A549 (cell line): ENCODE measurements at regions not wholly inside any gene's neighbourhood (a gene's known extent, or its start where the extent isn't known, plus 50 kb on each side); places are given as distances from the start of the nearest gene placed in this dataset.

Experiments
- ATAC-seq, 2 experiments: fragments of 200-7000 bp in 1 of 2; fragments of >200 bp in 1 of 2; cut with Nextera tagmentation in 1 of 2; cut with Tn5 transposase in 1 of 2; 3 replicates each; pipeline versions ENCODE4 v1.8.0 to v1.9.1; 2018 to 2020; ENCODE audit warnings: mild to moderate bottlenecking in 1 of 2, moderate library complexity in 1 of 2
- CTCF ChIA-PET: fragments of 300-600 bp; sonication (Branson Sonifier 250); formaldehyde crosslinking; extraction: SDS; loops from one replicate; lab custom pipeline; 2021; ENCODE audit warnings: antibody characterized with exemption, inconsistent platforms; lab: Yijun Ruan, JAX
- POLR2A ChIA-PET: fragments of 350-600 bp; formaldehyde crosslinking; extraction: SDS; loops from one replicate; lab custom pipeline; 2021; ENCODE audit warnings: antibody characterized with exemption, inconsistent platforms; lab: Yijun Ruan, JAX
- DNase-seq, 2 experiments: peaks; one replicate each; pipeline versions ENCODE4 v3.0.0 to v3.0.0-alpha.2; 2011 to 2016; ENCODE audit warnings: low read depth in 1 of 2, low spot score in 1 of 2
- FAIRE-seq: peaks from 2 replicates; lab custom pipeline; 2011; peaks lifted over from hg19 to GRCh38; lab: Jason Lieb, UNC
- H3K27ac ChIP-seq, 2 experiments: fragments of >200 bp; sonication (Bioruptor Twin); formaldehyde crosslinking; 3 replicates each; pipeline ENCODE4 v1.5.1; 2016 to 2017
- H3K4me1 ChIP-seq: fragments of >200 bp; sonication (Bioruptor Twin); formaldehyde crosslinking; 3 replicates; pipeline ENCODE4 v1.6.1; 2016
- H3K4me2 ChIP-seq: fragments of >200 bp; sonication (Bioruptor Twin); formaldehyde crosslinking; 3 replicates; pipeline ENCODE4 v1.6.1; 2016
- H3K4me3 ChIP-seq: fragments of >200 bp; sonication (Bioruptor Twin); formaldehyde crosslinking; 3 replicates; pipeline ENCODE4 v1.5.1; 2016
- H3K9me3 ChIP-seq: fragments of >200 bp; sonication (Bioruptor Twin); formaldehyde crosslinking; 3 replicates; pipeline ENCODE4 v1.6.1; 2016
- BCL3 ChIP-seq: fragments of >200 bp; sonication (Bioruptor Twin); formaldehyde crosslinking; IDR thresholded peaks from 3 replicates; pipeline ENCODE4 v1.6.1; 2016
- CBX2 ChIP-seq: fragments of 200-600 bp; sonication (generic); IDR thresholded peaks from 2 replicates; pipeline ENCODE4 v1.6.1; 2016; ENCODE audit warnings: low read depth, mild to moderate bottlenecking, borderline replicate concordance
- CBX8 ChIP-seq: fragments of 200-600 bp; sonication (generic); IDR thresholded peaks from 2 replicates; pipeline ENCODE4 v1.6.1; 2016
- E2F6 ChIP-seq: IDR thresholded peaks from 2 replicates; pipeline ENCODE4 v1.6.1; 2012; ENCODE audit warnings: low read depth, borderline replicate concordance
- EHMT2 ChIP-seq: fragments of 200-600 bp; sonication (generic); IDR thresholded peaks from 2 replicates; pipeline ENCODE4 v1.6.1; 2016; ENCODE audit warnings: antibody characterized with exemption, low read depth, mild to moderate bottlenecking, moderate library complexity
- ELK1 ChIP-seq: fragments of 150-350 bp; IDR thresholded peaks from 2 replicates; pipeline ENCODE4 v1.6.1; 2014; ENCODE audit warnings: low read depth, mild to moderate bottlenecking, low read length
- EP300 ChIP-seq, 2 experiments: fragments of >200 bp; sonication (Bioruptor Twin); formaldehyde crosslinking; IDR thresholded peaks; 2 replicates in 1 of 2; 3 replicates in 1 of 2; pipeline ENCODE4 v1.6.1; 2016 to 2017
- ESRRA ChIP-seq: fragments of 150-350 bp; IDR thresholded peaks from 2 replicates; pipeline ENCODE4 v1.6.1; 2014; ENCODE audit warnings: mild to moderate bottlenecking, low read length, borderline replicate concordance
- FOSL2 ChIP-seq, 2 experiments: fragments of 450-650 bp in 1 of 2; fragments of >200 bp in 1 of 2; sonication (Bioruptor Twin) in 1 of 2; formaldehyde crosslinking; IDR thresholded peaks; 2 replicates each; pipeline versions ENCODE4 v1.5.0 to v1.6.1; 2016 to 2020; ENCODE audit warnings: mild to moderate bottlenecking in 1 of 2, moderate library complexity in 1 of 2
- GATA3 ChIP-seq: IDR thresholded peaks from 2 replicates; pipeline ENCODE4 v1.6.1; 2012; ENCODE audit warnings: borderline replicate concordance
- HDAC2 ChIP-seq: fragments of 200-600 bp; sonication (generic); IDR thresholded peaks from 2 replicates; pipeline ENCODE4 v1.6.1; 2016
- HES2 ChIP-seq: fragments of >200 bp; sonication (Bioruptor Twin); formaldehyde crosslinking; IDR thresholded peaks from 2 replicates; pipeline ENCODE4 v1.6.1; 2016
- HEYL ChIP-seq: fragments of 250-450 bp; sonication (Bioruptor Pico); IDR thresholded peaks from 2 replicates; pipeline ENCODE4 v1.8.0; 2021; ENCODE audit warnings: mild to moderate bottlenecking, moderate library complexity
- HOXA7 ChIP-seq: fragments of 250-450 bp; sonication (Bioruptor Pico); IDR thresholded peaks from 2 replicates; pipeline ENCODE4 v1.5.0; 2020; ENCODE audit warnings: mild to moderate bottlenecking, moderate library complexity
- HOXB5 ChIP-seq: fragments of 250-450 bp; sonication (Bioruptor Pico); IDR thresholded peaks from 2 replicates; pipeline ENCODE4 v1.5.0; 2020; ENCODE audit warnings: mild to moderate bottlenecking, moderate library complexity
- JUN ChIP-seq, 2 experiments: fragments of >200 bp; sonication (Bioruptor Twin); formaldehyde crosslinking; IDR thresholded peaks; 2 replicates in 1 of 2; 3 replicates in 1 of 2; pipeline ENCODE4 v1.6.1; 2016 to 2017
- JUNB ChIP-seq: fragments of >200 bp; sonication (Bioruptor Twin); formaldehyde crosslinking; IDR thresholded peaks from 2 replicates; pipeline ENCODE4 v1.6.1; 2016
- KDM5A ChIP-seq: fragments of 200-600 bp; sonication (generic); IDR thresholded peaks from 2 replicates; pipeline ENCODE4 v1.6.1; 2016; ENCODE audit warnings: antibody characterized with exemption, mild to moderate bottlenecking
- MAZ ChIP-seq: fragments of 150-350 bp; IDR thresholded peaks from 2 replicates; pipeline ENCODE4 v1.6.1; 2014; ENCODE audit warnings: antibody characterized with exemption, low read depth, low read length, borderline replicate concordance
- MYC ChIP-seq: IDR thresholded peaks from 2 replicates; pipeline ENCODE4 v1.6.1; 2012; ENCODE audit warnings: mild to moderate bottlenecking, inconsistent platforms, low read length, improper control_type of control experiment, borderline replicate concordance
- NFE2L2 ChIP-seq: fragments of 150-350 bp; conservative IDR thresholded peaks from 2 replicates; pipeline ENCODE4 v1.6.1; 2014; ENCODE audit warnings: low read length
- NR3C1 ChIP-seq: fragments of >200 bp; sonication (Bioruptor Twin); formaldehyde crosslinking; IDR thresholded peaks from 3 replicates; pipeline ENCODE4 v1.6.1; 2017
- POLR2AphosphoS2 ChIP-seq: conservative IDR thresholded peaks from 2 replicates; pipeline ENCODE4 v1.6.1; 2012; ENCODE audit warnings: low read length, improper control_type of control experiment, inconsistent platforms
- REST ChIP-seq: fragments of 200-600 bp; sonication (generic); IDR thresholded peaks from 2 replicates; pipeline ENCODE4 v1.6.1; 2016; ENCODE audit warnings: antibody characterized with exemption, mild to moderate bottlenecking, moderate library complexity
- ZC3H11A ChIP-seq: fragments of 450-650 bp; IDR thresholded peaks from 2 replicates; pipeline ENCODE4 v1.6.1; 2014; ENCODE audit warnings: antibody characterized with exemption, mild to moderate bottlenecking
- ZNF302 ChIP-seq: fragments of 250-450 bp; sonication (Bioruptor Pico); IDR thresholded peaks from 2 replicates; pipeline ENCODE4 v1.9.0; 2021; ENCODE audit warnings: inconsistent platforms, mild to moderate bottlenecking, moderate library complexity
- WGBS: methylation state at CpG from one replicate; pipeline ENCODE4 v1.1.6; 2017; ENCODE audit errors: missing lambda C conversion rate; 5-methylcytosine and 5-hydroxymethylcytosine counted together

GRCh38 chr10:33817605-33818004, 483.1 kb upstream of the NRP1 start:
- DNase-seq (no peak), ATAC-seq (no peak), FAIRE-seq (no peak)
- Histone ChIP-seq H3K27ac (no peak overlapping the region), H3K4me2 (no peak overlapping the region), H3K9me3 (no peaks in the 10 kb centered on the region), H3K4me1 (no peaks in the 10 kb centered on the region), H3K4me3 (no peak overlapping the region)
- WGBS, result 95% methylated on average over 3 of the region's 3 CpGs
- ChIA-PET CTCF (interaction anchor here (0.9 kb wide), 1 partner anchor 14 kb away, joined by 4 read pairs; no protein-coding TSS in a partner anchor), POLR2A (no interaction called here)
- TF ChIP-seq REST (no peak), ZNF302 (no peak), GATA3 (no peak), CBX2 (no peak), HEYL (CRISPR knock-in tag) (no peak), POLR2AphosphoS2 (no peak)

- no peak for ATAC-seq
- Histone ChIP-seq H3K4me3 (no peak overlapping the region), H3K4me1 (no peaks in the 10 kb centered on the region), H3K4me2 (no peak overlapping the region), H3K27ac (no peak overlapping the region), H3K9me3 (no peaks in the 10 kb centered on the region)
- 87% methylated on average over 4 of the region's 4 CpGs for WGBS
- TF ChIP-seq EP300 (IDR thresholded peaks at IDR 0.05) (no peak), ELK1 (no peak), JUNB (no peak), HES2 (no peak)
- no peak for FAIRE-seq
- ChIA-PET POLR2A (no interaction called here), CTCF (no interaction called here)
- peak in 1 of 2 experiments; percentile 13 for DNase-seq
These were observed 481.3 kb upstream of the NRP1 start for GRCh38 chr10:33815776-33816175.

GRCh38 chr10:33813871-33814270, 479.4 kb upstream of the NRP1 start:
- CTCF ChIA-PET, result interaction anchor here (0.8 kb wide), 1 partner anchor 33 kb away, joined by 3 read pairs; no protein-coding TSS in a partner anchor
- Histone ChIP-seq H3K4me2 (no peak overlapping the region), H3K9me3 (no peaks in the 10 kb centered on the region), H3K4me1 (no peaks in the 10 kb centered on the region), H3K27ac (no peak overlapping the region), H3K4me3 (no peak overlapping the region)
- no peak for FAIRE-seq
- TF ChIP-seq JUNB (no peak), ZNF302 (no peak), KDM5A (no peak), HDAC2 (no peak), MYC (no peak)
- no peak for ATAC-seq
- no peak for DNase-seq
- POLR2A ChIA-PET, result no interaction called here
- WGBS, result 61% methylated on average over 3 of the region's 3 CpGs

- Histone ChIP-seq H3K9me3 (no peaks in the 10 kb centered on the region), H3K4me2 (no peak overlapping the region), H3K27ac (no peak overlapping the region), H3K4me3 (no peak overlapping the region), H3K4me1 (peaks cover 3% of the 10 kb centered on the region; the same call in 1 of the 3 replicates)
- 85% methylated on average over 2 of the region's 2 CpGs for WGBS
- ChIA-PET CTCF (interaction anchor here (0.8 kb wide), 1 partner anchor 33 kb away, joined by 3 read pairs; no protein-coding TSS in a partner anchor), POLR2A (no interaction called here)
- no peak for FAIRE-seq
- no peak for DNase-seq
- no peak for ATAC-seq
- no peak for TF ChIP-seq EHMT2
- no peak for TF ChIP-seq HOXA7 (CRISPR knock-in tag)
- TF ChIP-seq KDM5A, result no peak
- TF ChIP-seq JUN (IDR thresholded peaks at IDR 0.05), result no peak
- TF ChIP-seq BCL3, result no peak
- no peak for TF ChIP-seq ESRRA
- no peak for TF ChIP-seq E2F6
- TF ChIP-seq NFE2L2, result no peak
- no peak for TF ChIP-seq CBX8
- TF ChIP-seq GATA3, result no peak
- TF ChIP-seq MAZ, result no peak
- TF ChIP-seq FOSL2 (IDR thresholded peaks at IDR 0.05), result no peak
- no peak for TF ChIP-seq FOSL2 (CRISPR knock-in tag; IDR thresholded peaks at IDR 0.05)
- no peak for TF ChIP-seq HOXB5
- no peak for TF ChIP-seq NR3C1
- TF ChIP-seq ZC3H11A, result no peak
These were observed 478.9 kb upstream of the NRP1 start for GRCh38 chr10:33813415-33813814.
